ENCODE measurements at regions not wholly inside any gene's neighbourhood (a gene's known extent, or its start where the extent isn't known, plus 50 kb on each side); places are given as distances from the start of the nearest gene placed in this dataset.

- Histone ChIP-seq H2BK120ac (ENCODE audit: low read depth, low read length) (no peak overlapping the region), H3K36me3 (ENCODE audit: control insufficient read depth in 1 of 2, insufficient read depth in 2 of 2, low read depth in 1 of 2, low read length in 2 of 2) (no peaks in the 10 kb centered on the region), H3K4ac (ENCODE audit: low read depth in 1 of 2, low read length in 2 of 2) (no peak overlapping the region), H3K18ac (ENCODE audit: low read depth in 1 of 2, low read length in 2 of 2) (no peak overlapping the region), H3K14ac (ENCODE audit: low read length in 2 of 2) (no peak overlapping the region), H3K27ac (ENCODE audit: low read length, poor library complexity, severe bottlenecking) (no peak overlapping the region), H3K9ac (ENCODE audit: low read length) (no peak overlapping the region), H3K27me3 (ENCODE audit: control insufficient read depth in 1 of 2, insufficient read depth in 1 of 2, low read length in 2 of 2) (peaks cover 1% of the 10 kb centered on the region in 2 experiments), H2AK5ac (ENCODE audit: low read length, severe bottlenecking) (no peak overlapping the region), H3K79me1 (replicated peaks; ENCODE audit: low read length, poor library complexity, severe bottlenecking) (no peaks in the 10 kb centered on the region), H3K4me2 (ENCODE audit: low read length, poor library complexity, severe bottlenecking) (no peak overlapping the region), H2AFZ (ENCODE audit: low read depth, low read length) (no peak overlapping the region), H3K4me1 (ENCODE audit: control insufficient read depth, insufficient read depth, low read depth, low read length) (no peaks in the 10 kb centered on the region), H4K91ac (ENCODE audit: low read length) (no peak overlapping the region), H3K4me3 (ENCODE audit: insufficient read depth in 1 of 2, low read depth in 1 of 2, low read length in 2 of 2) (no peak overlapping the region), H2BK5ac (ENCODE audit: low read depth, low read length, poor library complexity, severe bottlenecking) (no peak overlapping the region), H3K9me3 (ENCODE audit: control insufficient read depth, low read length) (no peaks in the 10 kb centered on the region), H2BK15ac (ENCODE audit: low read depth, poor library complexity, severe bottlenecking) (no peak overlapping the region), H4K8ac (ENCODE audit: low read length) (no peak overlapping the region), H3K23ac (ENCODE audit: low read length in 2 of 2) (no peak overlapping the region), H2BK12ac (ENCODE audit: low read length in 2 of 2) (no peak overlapping the region)
- 91% methylated on average over 2 of the region's 3 CpGs for WGBS
- DNase-seq = no peak
Observed at GRCh38 chr15:47410247-47410646, 307.1 kb upstream of the SEMA6D start.

- H2AK5ac ChIP-seq (ENCODE audit: low read length, severe bottlenecking) = no peak overlapping the region
- H3K36me3 ChIP-seq (ENCODE audit: control insufficient read depth in 1 of 2, insufficient read depth in 2 of 2, low read depth in 1 of 2, low read length in 2 of 2) = no peaks in the 10 kb centered on the region
- H3K27me3 ChIP-seq (ENCODE audit: control insufficient read depth in 1 of 2, insufficient read depth in 1 of 2, low read length in 2 of 2) = no peaks in the 10 kb centered on the region
- H3K9me3 ChIP-seq (ENCODE audit: control insufficient read depth, low read length) = no peaks in the 10 kb centered on the region
- H3K4me2 ChIP-seq (ENCODE audit: low read length, poor library complexity, severe bottlenecking) = no peak overlapping the region
- no peak overlapping the region for H3K9ac ChIP-seq (ENCODE audit: low read length)
- H2BK5ac ChIP-seq (ENCODE audit: low read depth, low read length, poor library complexity, severe bottlenecking) = no peak overlapping the region
- no peak for DNase-seq
- H3K27ac ChIP-seq (ENCODE audit: low read length, poor library complexity, severe bottlenecking) = no peak overlapping the region
- peak overlapping the region in 1 of 2 experiments; percentile 21 for H3K18ac ChIP-seq (ENCODE audit: low read depth in 1 of 2, low read length in 2 of 2)
- no peak overlapping the region for H3K4ac ChIP-seq (ENCODE audit: low read depth in 1 of 2, low read length in 2 of 2)
- peak overlapping the region; percentile 19 for H2BK120ac ChIP-seq (ENCODE audit: low read depth, low read length)
- H3K23ac ChIP-seq (ENCODE audit: low read length in 2 of 2) = no peak overlapping the region
- H2BK12ac ChIP-seq (ENCODE audit: low read length in 2 of 2) = no peak overlapping the region
- no peaks in the 10 kb centered on the region for H3K4me1 ChIP-seq (ENCODE audit: control insufficient read depth, insufficient read depth, low read depth, low read length)
- no peak overlapping the region for H3K14ac ChIP-seq (ENCODE audit: low read length in 2 of 2)
- no peak overlapping the region for H2AFZ ChIP-seq (ENCODE audit: low read depth, low read length)
- H4K91ac ChIP-seq (ENCODE audit: low read length) = no peak overlapping the region
- WGBS = 100% methylated on average over 3 of the region's 4 CpGs
- H3K4me3 ChIP-seq (ENCODE audit: insufficient read depth in 1 of 2, low read depth in 1 of 2, low read length in 2 of 2) = no peak overlapping the region
- H2BK15ac ChIP-seq (ENCODE audit: low read depth, poor library complexity, severe bottlenecking) = no peak overlapping the region
- no peak overlapping the region for H4K8ac ChIP-seq (ENCODE audit: low read length)
- H3K79me1 ChIP-seq (replicated peaks; ENCODE audit: low read length, poor library complexity, severe bottlenecking) = no peaks in the 10 kb centered on the region
Observed at GRCh38 chr15:47411733-47412132, 305.6 kb upstream of the SEMA6D start.

- H4K8ac ChIP-seq (ENCODE audit: low read length) = no peak overlapping the region
- H3K27me3 ChIP-seq (ENCODE audit: control insufficient read depth in 1 of 2, insufficient read depth in 1 of 2, low read length in 2 of 2) = no peaks in the 10 kb centered on the region
- H3K4ac ChIP-seq (ENCODE audit: low read depth in 1 of 2, low read length in 2 of 2) = no peak overlapping the region
- DNase-seq = no peak
- H2BK120ac ChIP-seq (ENCODE audit: low read depth, low read length) = no peak overlapping the region
- H3K9ac ChIP-seq (ENCODE audit: low read length) = no peak overlapping the region
- H2BK15ac ChIP-seq (ENCODE audit: low read depth, poor library complexity, severe bottlenecking) = no peak overlapping the region
- no peak overlapping the region for H3K23ac ChIP-seq (ENCODE audit: low read length in 2 of 2)
- no peak overlapping the region for H2BK12ac ChIP-seq (ENCODE audit: low read length in 2 of 2)
- 81% methylated on average over 3 of the region's 3 CpGs for WGBS
- no peak overlapping the region for H3K18ac ChIP-seq (ENCODE audit: low read depth in 1 of 2, low read length in 2 of 2)
- H3K79me1 ChIP-seq (replicated peaks; ENCODE audit: low read length, poor library complexity, severe bottlenecking) = no peaks in the 10 kb centered on the region
- H3K9me3 ChIP-seq (ENCODE audit: control insufficient read depth, low read length) = no peaks in the 10 kb centered on the region
- no peak overlapping the region for H2AK5ac ChIP-seq (ENCODE audit: low read length, severe bottlenecking)
- H3K4me2 ChIP-seq (ENCODE audit: low read length, poor library complexity, severe bottlenecking) = no peak overlapping the region
- no peak overlapping the region for H4K91ac ChIP-seq (ENCODE audit: low read length)
- no peak overlapping the region for H3K14ac ChIP-seq (ENCODE audit: low read length in 2 of 2)
- no peaks in the 10 kb centered on the region for H3K36me3 ChIP-seq (ENCODE audit: control insufficient read depth in 1 of 2, insufficient read depth in 2 of 2, low read depth in 1 of 2, low read length in 2 of 2)
- no peaks in the 10 kb centered on the region for H3K4me1 ChIP-seq (ENCODE audit: control insufficient read depth, insufficient read depth, low read depth, low read length)
- H3K27ac ChIP-seq (ENCODE audit: low read length, poor library complexity, severe bottlenecking) = no peak overlapping the region
- no peak overlapping the region for H2AFZ ChIP-seq (ENCODE audit: low read depth, low read length)
- H2BK5ac ChIP-seq (ENCODE audit: low read depth, low read length, poor library complexity, severe bottlenecking) = no peak overlapping the region
- H3K4me3 ChIP-seq (ENCODE audit: insufficient read depth in 1 of 2, low read depth in 1 of 2, low read length in 2 of 2) = no peak overlapping the region
Observed at GRCh38 chr15:47412136-47412535, 305.2 kb upstream of the SEMA6D start.

DNA sequence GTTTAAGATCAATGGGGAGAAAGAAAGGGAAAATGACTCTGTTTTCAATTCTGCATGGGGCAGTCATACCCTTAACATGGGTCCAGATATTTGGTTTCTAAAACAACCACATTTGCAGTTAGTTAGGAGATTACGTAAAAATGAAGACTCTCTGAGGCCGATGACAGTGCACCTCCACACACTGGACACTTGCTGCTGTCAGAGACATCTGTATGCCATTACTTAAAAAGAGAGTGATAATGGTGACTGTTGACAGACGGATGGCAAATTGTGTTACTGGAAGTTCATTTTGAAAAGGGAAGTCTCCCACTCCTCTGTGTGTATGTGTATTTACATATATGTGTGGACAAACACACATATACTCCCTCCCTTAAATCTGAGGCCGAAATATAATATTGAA is 304.5 kb upstream of the SEMA6D start:
- no peak overlapping the region for H3K4me2 ChIP-seq (ENCODE audit: low read length, poor library complexity, severe bottlenecking)
- H3K27ac ChIP-seq (ENCODE audit: low read length, poor library complexity, severe bottlenecking) = no peak overlapping the region
- H3K9me3 ChIP-seq (ENCODE audit: control insufficient read depth, low read length) = no peaks in the 10 kb centered on the region
- WGBS = 100% methylated on average over 2 of the region's 4 CpGs
- H4K91ac ChIP-seq (ENCODE audit: low read length) = no peak overlapping the region
- no peak overlapping the region for H3K23ac ChIP-seq (ENCODE audit: low read length in 2 of 2)
- H2BK120ac ChIP-seq (ENCODE audit: low read depth, low read length) = no peak overlapping the region
- H2AK5ac ChIP-seq (ENCODE audit: low read length, severe bottlenecking) = no peak overlapping the region
- no peak overlapping the region for H3K14ac ChIP-seq (ENCODE audit: low read length in 2 of 2)
- no peaks in the 10 kb centered on the region for H3K4me1 ChIP-seq (ENCODE audit: control insufficient read depth, insufficient read depth, low read depth, low read length)
- H2AFZ ChIP-seq (ENCODE audit: low read depth, low read length) = no peak overlapping the region
- no peaks in the 10 kb centered on the region for H3K27me3 ChIP-seq (ENCODE audit: control insufficient read depth in 1 of 2, insufficient read depth in 1 of 2, low read length in 2 of 2)
- H3K4ac ChIP-seq (ENCODE audit: low read depth in 1 of 2, low read length in 2 of 2) = no peak overlapping the region
- no peaks in the 10 kb centered on the region for H3K79me1 ChIP-seq (replicated peaks; ENCODE audit: low read length, poor library complexity, severe bottlenecking)
- H3K4me3 ChIP-seq (ENCODE audit: insufficient read depth in 1 of 2, low read depth in 1 of 2, low read length in 2 of 2) = no peak overlapping the region
- no peak overlapping the region for H2BK12ac ChIP-seq (ENCODE audit: low read length in 2 of 2)
- H3K36me3 ChIP-seq (ENCODE audit: control insufficient read depth in 1 of 2, insufficient read depth in 2 of 2, low read depth in 1 of 2, low read length in 2 of 2) = no peaks in the 10 kb centered on the region
- H3K18ac ChIP-seq (ENCODE audit: low read depth in 1 of 2, low read length in 2 of 2) = no peak overlapping the region
- H2BK5ac ChIP-seq (ENCODE audit: low read depth, low read length, poor library complexity, severe bottlenecking) = no peak overlapping the region
- H4K8ac ChIP-seq (ENCODE audit: low read length) = no peak overlapping the region
- no peak overlapping the region for H3K9ac ChIP-seq (ENCODE audit: low read length)
- DNase-seq = no peak
- no peak overlapping the region for H2BK15ac ChIP-seq (ENCODE audit: low read depth, poor library complexity, severe bottlenecking)
